Mesodermal cell (in vitro differentiated cells): ENCODE measurements at regions not wholly inside any gene's neighbourhood (a gene's known extent, or its start where the extent isn't known, plus 50 kb on each side); places are given as distances from the start of the nearest gene placed in this dataset.

Experiments used
- H3K27ac ChIP-seq: 2 replicates; pipeline ENCODE4 v1.7.0; 2013; ENCODE audit warnings: mild to moderate bottlenecking, low read depth, low read length, moderate library complexity; ENCODE audit not compliant: severe bottlenecking
- H3K36me3 ChIP-seq: 2 replicates; pipeline ENCODE4 v1.7.1; 2013; ENCODE audit warnings: mild to moderate bottlenecking, low read length, moderate library complexity; ENCODE audit not compliant: control insufficient read depth, insufficient read depth
- H3K4me1 ChIP-seq: one replicate; pipeline ENCODE4 v1.7.1; 2013; ENCODE audit warnings: mild to moderate bottlenecking, low read length; ENCODE audit not compliant: insufficient read depth, control insufficient read depth, poor library complexity, severe bottlenecking
- H3K4me3 ChIP-seq: 2 replicates; pipeline ENCODE4 v1.7.0; 2013; ENCODE audit warnings: low read length, control low read depth, mild to moderate bottlenecking; ENCODE audit not compliant: insufficient read depth, poor library complexity, severe bottlenecking; ENCODE audit errors: extremely low read depth
- H3K9me3 ChIP-seq: 2 replicates; pipeline ENCODE4 v1.7.1; 2013; ENCODE audit warnings: mild to moderate bottlenecking, low read length, moderate library complexity; ENCODE audit not compliant: control insufficient read depth
- WGBS, 2 experiments: methylation state at CpG; one replicate each; pipeline ENCODE4 v1.1.5; 2013; ENCODE audit warnings: missing lambda C conversion rate in 2 of 2; ENCODE audit not compliant: insufficient coverage in 2 of 2; 5-methylcytosine and 5-hydroxymethylcytosine counted together

- Histone ChIP-seq H3K9me3 (no peaks in the 10 kb centered on the region), H3K4me1 (no peaks in the 10 kb centered on the region), H3K36me3 (no peaks in the 10 kb centered on the region), H3K27ac (no peak overlapping the region), H3K4me3 (no peak overlapping the region)
- 73 to 81% methylated on average over 2 to 3 of the region's 5 CpGs for WGBS, 2 experiments
Observed at GRCh38 chr7:46940178-46940577, 641.7 kb downstream of the TNS3 start.

- no peaks in the 10 kb centered on the region for H3K9me3 ChIP-seq
- H3K27ac ChIP-seq = no peak overlapping the region
- H3K4me3 ChIP-seq = no peak overlapping the region
- H3K36me3 ChIP-seq = no peaks in the 10 kb centered on the region
- no peaks in the 10 kb centered on the region for H3K4me1 ChIP-seq
- WGBS, 2 experiments = 95 to 98% methylated on average over 7 to 8 of the region's 8 CpGs
Observed at GRCh38 chr7:46939558-46939957, 642.4 kb downstream of the TNS3 start.

- H3K36me3 ChIP-seq = no peaks in the 10 kb centered on the region
- no peaks in the 10 kb centered on the region for H3K4me1 ChIP-seq
- H3K9me3 ChIP-seq = no peaks in the 10 kb centered on the region
- no peak overlapping the region for H3K4me3 ChIP-seq
- 0 to 45% methylated on average over 1 of the region's 2 CpGs for WGBS, 2 experiments
- H3K27ac ChIP-seq = no peak overlapping the region
Observed at GRCh38 chr7:46939089-46939488, 642.8 kb downstream of the TNS3 start.

GRCh38 chr7:46937826-46938225 is 644.1 kb downstream of the TNS3 start:
- Histone ChIP-seq H3K36me3 (no peaks in the 10 kb centered on the region), H3K27ac (no peak overlapping the region), H3K4me1 (peaks cover 10% of the 10 kb centered on the region), H3K9me3 (no peaks in the 10 kb centered on the region), H3K4me3 (no peak overlapping the region)
- WGBS, 2 experiments = 76 to 86% methylated on average over 2 to 3 of the region's 3 CpGs

GRCh38 chr7:46934198-46934825 is 647.6 kb downstream of the TNS3 start:
- H3K36me3 ChIP-seq = no peaks in the 10 kb centered on the region
- no peak overlapping the region for H3K27ac ChIP-seq
- no peaks in the 10 kb centered on the region for H3K9me3 ChIP-seq
- 96 to 97% methylated on average over 2 to 3 of the region's 3 CpGs for WGBS, 2 experiments
- H3K4me3 ChIP-seq = no peak overlapping the region
- H3K4me1 ChIP-seq = peaks cover 13% of the 10 kb centered on the region

- H3K36me3 ChIP-seq = no peaks in the 10 kb centered on the region
- H3K4me3 ChIP-seq = no peak overlapping the region
- WGBS, 2 experiments = no CpG with 5 or more reads among the region's 4 CpGs
- H3K4me1 ChIP-seq = peaks cover 13% of the 10 kb centered on the region
- no peaks in the 10 kb centered on the region for H3K9me3 ChIP-seq
- no peak overlapping the region for H3K27ac ChIP-seq
Observed at GRCh38 chr7:46933596-46933995, 648.3 kb downstream of the TNS3 start.

- no peak overlapping the region for H3K4me3 ChIP-seq
- WGBS, 2 experiments = 87 to 94% methylated on average over 4 of the region's 7 CpGs
- H3K4me1 ChIP-seq = peaks cover 15% of the 10 kb centered on the region
- peak overlapping the region; percentile 81 for H3K27ac ChIP-seq
- H3K36me3 ChIP-seq = no peaks in the 10 kb centered on the region
- H3K9me3 ChIP-seq = no peaks in the 10 kb centered on the region
Observed at GRCh38 chr7:46932676-46933424, 649.1 kb downstream of the TNS3 start.

- WGBS, 2 experiments = no CpG with 5 or more reads among the region's 1 CpG
- Histone ChIP-seq H3K9me3 (no peaks in the 10 kb centered on the region), H3K4me1 (peaks cover 15% of the 10 kb centered on the region), H3K27ac (peak overlapping the region; percentile 81), H3K36me3 (no peaks in the 10 kb centered on the region), H3K4me3 (no peak overlapping the region)
Observed at GRCh38 chr7:46932306-46932675, 649.6 kb downstream of the TNS3 start.

- 85 to 100% methylated on average over 1 to 2 of the region's 3 CpGs for WGBS, 2 experiments
Observed at GRCh38 chr7:46930366-46930765, 651.5 kb downstream of the TNS3 start.

GRCh38 chr7:46929359-46929758 is 652.6 kb downstream of the TNS3 start:
- no peaks in the 10 kb centered on the region for H3K9me3 ChIP-seq
- no peak overlapping the region for H3K27ac ChIP-seq
- H3K4me1 ChIP-seq = peaks cover 15% of the 10 kb centered on the region
- H3K36me3 ChIP-seq = no peaks in the 10 kb centered on the region
- no peak overlapping the region for H3K4me3 ChIP-seq

More at GRCh38 chr7:46930366-46930765, 651.5 kb downstream of the TNS3 start:
- no peaks in the 10 kb centered on the region for H3K9me3 ChIP-seq
- H3K36me3 ChIP-seq = no peaks in the 10 kb centered on the region
- H3K4me3 ChIP-seq = no peak overlapping the region
- no peak overlapping the region for H3K27ac ChIP-seq
- H3K4me1 ChIP-seq = peaks cover 15% of the 10 kb centered on the region

GRCh38 chr7:46928719-46929118 is 653.2 kb downstream of the TNS3 start:
- H3K27ac ChIP-seq = no peak overlapping the region
- no peaks in the 10 kb centered on the region for H3K9me3 ChIP-seq
- H3K36me3 ChIP-seq = no peaks in the 10 kb centered on the region
- peaks cover 15% of the 10 kb centered on the region for H3K4me1 ChIP-seq
- WGBS, 2 experiments = 13 to 68% methylated on average over 1 to 2 of the region's 4 CpGs
- H3K4me3 ChIP-seq = no peak overlapping the region
